HG03039 (cell line): ENCODE measurements at regions not wholly inside any gene's neighbourhood (a gene's known extent, or its start where the extent isn't known, plus 50 kb on each side); places are given as distances from the start of the nearest gene placed in this dataset.

Experiments used
- ATAC-seq: cut with Tn5 transposase; IDR thresholded peaks from one replicate; pipeline ENCODE4 v1.9.1; 2021; ENCODE audit warnings: mild to moderate bottlenecking, moderate library complexity; ENCODE audit not compliant: unreplicated experiment

GRCh38 chr11:45523760-45524159 is 141.7 kb downstream of the CHST1 start:
- no peak for ATAC-seq

DNA sequence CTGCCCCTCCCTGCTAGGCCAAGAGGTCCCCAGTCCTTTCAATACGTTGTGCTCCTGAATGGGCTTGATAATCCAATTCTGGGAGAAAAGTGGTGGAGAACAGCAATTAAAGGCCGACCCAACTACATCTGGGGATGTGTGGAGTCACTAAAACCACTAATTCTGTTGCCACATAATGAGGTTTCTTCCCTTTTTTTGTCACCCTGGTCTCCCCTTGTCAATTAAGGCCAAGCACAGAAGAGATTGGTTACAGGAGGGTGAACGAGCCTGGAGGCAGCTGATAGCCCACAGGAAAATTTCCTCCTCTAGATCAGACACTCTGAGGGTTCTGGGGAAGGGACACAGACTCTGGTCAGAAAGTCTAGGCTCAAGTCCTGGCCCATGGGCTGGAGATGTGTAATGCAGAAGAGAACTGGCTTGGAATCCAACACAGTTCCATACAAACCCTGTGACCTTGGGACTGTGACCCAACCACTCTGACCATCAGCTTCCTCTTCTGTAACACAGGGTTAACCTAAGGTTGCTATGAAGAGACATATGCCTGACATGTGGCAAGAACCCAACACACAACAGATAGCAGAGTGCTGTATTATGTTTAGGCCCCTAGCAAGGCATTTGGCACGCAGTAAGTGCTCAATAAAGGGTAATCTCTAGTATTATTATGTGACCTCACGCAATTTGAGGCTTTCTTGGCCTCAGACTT is 146.4 kb downstream of the CHST1 start:
- no peak for ATAC-seq

- no peak for ATAC-seq
Observed at GRCh38 chr11:45518141-45518832, 147.1 kb downstream of the CHST1 start.

- no peak for ATAC-seq
Observed at GRCh38 chr11:45517171-45517770, 148.2 kb downstream of the CHST1 start.

GRCh38 chr11:45513821-45514340 is 151.5 kb downstream of the CHST1 start:
- ATAC-seq: no peak

GRCh38 chr11:45512471-45513148 is 152.8 kb downstream of the CHST1 start:
- no peak for ATAC-seq

- ATAC-seq: no peak
Observed at GRCh38 chr11:45511566-45511965, 153.9 kb downstream of the CHST1 start.

GRCh38 chr11:45507916-45508315 is 157.5 kb downstream of the CHST1 start:
- no peak for ATAC-seq

GRCh38 chr11:45503311-45503710 is 162.1 kb downstream of the CHST1 start:
- no peak for ATAC-seq

GRCh38 chr11:45502226-45502545 is 163.2 kb downstream of the CHST1 start:
- ATAC-seq: no peak

DNA sequence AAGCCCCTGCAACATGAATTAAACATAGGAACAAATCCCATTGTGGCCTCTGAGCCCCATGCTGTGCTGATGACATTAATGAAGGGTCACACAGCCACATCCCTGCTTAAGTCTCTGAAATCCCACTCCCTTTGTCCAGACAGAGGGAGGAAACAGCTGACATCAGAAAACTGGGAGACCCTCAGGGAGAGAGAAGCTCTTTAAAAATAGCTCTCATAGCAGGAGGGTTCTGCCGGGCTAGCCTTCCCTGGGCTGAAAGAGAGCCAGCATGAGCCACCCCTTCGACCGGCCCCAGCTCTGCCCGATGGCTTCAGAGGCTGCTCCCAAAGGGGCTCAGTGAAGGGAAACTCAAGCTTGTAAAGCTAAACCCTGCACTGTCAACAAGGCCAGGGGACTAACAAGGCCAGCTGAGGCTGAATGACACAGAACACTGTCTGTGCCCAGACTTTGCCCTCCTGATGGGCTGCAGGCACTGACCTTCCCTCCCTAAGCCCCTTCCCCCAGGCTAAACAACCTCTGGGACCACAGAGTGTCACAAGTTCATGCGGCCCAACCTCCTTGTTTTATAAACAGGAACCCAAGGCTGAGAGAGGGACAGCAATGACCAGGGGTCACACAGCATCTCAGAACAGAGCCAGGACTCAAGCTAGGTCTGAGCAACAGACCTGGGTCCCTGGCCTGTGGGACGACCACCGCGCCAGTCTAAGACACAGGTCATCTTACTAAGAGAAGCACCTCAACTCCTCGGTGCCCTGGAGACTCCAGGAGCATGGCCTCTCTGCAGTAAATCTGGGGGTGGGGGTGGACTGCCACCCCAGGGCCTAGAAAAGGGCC is 163.8 kb downstream of the CHST1 start:
- no peak for ATAC-seq

GRCh38 chr11:45500451-45500850 is 165.0 kb downstream of the CHST1 start:
- ATAC-seq: no peak

DNA sequence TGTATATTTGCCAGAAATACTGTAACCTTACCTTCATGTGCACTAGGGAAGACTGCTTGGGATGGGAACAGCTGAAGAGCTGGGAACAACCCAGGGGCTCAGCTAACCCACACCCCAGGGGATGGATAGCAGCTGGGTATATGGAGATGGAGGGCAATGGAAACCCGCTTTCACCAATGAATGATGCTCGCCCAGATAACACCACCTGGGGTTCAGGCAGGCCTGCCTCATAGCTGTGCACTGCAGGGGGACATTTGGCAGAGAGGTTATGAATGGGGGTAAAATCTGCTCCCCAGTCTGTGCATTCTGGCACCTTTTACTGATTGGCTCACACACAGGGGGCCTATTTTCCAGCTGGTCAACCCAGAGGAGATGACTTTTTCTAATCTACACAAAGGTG is 170.7 kb downstream of the CHST1 start:
- ATAC-seq: no peak

GRCh38 chr11:45489281-45489905 is 176.0 kb downstream of the CHST1 start:
- no peak for ATAC-seq

- no peak for ATAC-seq
Observed at GRCh38 chr11:45486461-45486860, 179.0 kb downstream of the CHST1 start.

DNA sequence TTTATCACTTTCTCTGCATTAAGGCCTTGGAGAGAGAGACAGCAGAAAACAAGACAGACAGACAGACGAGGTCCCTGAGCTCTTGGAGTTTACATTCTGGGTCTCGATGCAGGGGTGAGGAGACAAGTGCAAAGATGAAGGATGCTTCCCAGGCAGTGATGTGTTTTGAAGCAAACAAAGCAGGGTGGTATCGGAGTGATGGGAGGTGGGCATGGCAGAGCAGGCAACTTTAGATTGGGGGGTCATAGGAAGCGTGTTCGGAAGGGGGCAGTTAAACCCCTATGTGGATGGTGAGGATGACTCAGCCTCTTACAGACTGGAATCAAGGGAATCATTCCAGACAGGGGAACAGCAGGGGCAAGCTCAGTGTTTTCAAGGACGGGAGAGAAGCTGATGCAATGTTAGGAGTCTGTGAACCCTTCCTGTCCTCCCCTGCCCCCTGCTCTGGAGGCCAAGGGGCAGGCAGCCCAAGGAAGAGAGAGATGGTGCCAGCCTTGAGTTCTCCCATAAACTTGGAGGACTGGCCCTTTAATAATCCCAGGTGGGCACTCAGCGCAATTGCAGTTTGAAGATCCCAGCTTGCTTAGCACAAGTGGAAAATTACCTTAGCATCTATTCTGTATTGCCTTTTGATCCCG is 180.2 kb downstream of the CHST1 start:
- no peak for ATAC-seq

- no peak for ATAC-seq
Observed at GRCh38 chr11:45484326-45484883, 181.0 kb downstream of the CHST1 start.

- ATAC-seq: no peak
Observed at GRCh38 chr11:45483416-45483815, 182.0 kb downstream of the CHST1 start.

DNA sequence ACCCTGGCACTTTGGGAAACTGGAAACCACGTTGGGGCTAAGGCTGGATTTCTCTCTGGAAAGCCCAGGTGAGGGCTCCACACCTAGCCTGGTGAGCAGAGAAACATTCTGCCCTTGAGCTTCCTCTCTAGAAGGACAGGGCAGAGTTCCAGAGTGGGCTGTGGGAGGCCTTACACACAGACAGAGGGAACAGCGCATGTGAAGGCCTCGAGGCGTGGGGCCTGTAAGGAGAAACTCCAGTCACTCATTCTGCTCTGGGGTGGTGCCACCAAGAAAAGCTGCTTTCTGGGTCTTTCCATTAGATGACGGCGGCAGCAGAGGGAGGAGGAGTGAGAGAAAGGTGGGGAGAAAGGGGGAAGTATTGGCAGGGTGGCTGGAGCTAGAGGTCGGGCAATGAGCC is 183.1 kb downstream of the CHST1 start:
- ATAC-seq: no peak
